IMR-90 (cell line): ENCODE measurements at regions not wholly inside any gene's neighbourhood (a gene's known extent, or its start where the extent isn't known, plus 50 kb on each side); places are given as distances from the start of the nearest gene placed in this dataset.

Experiments used
- ATAC-seq: fragments of 200-7000 bp; cut with Tn5 transposase; 2 replicates; pipeline ENCODE4 v1.9.1; 2020; ENCODE audit warnings: low read depth, mild to moderate bottlenecking, moderate library complexity
- BruUV-seq: library from RNA; stranded (reverse); fragments of 400-500 nt; replicated peaks from 2 replicates; lab custom pipeline; 2021; lab: Mats Ljungman, UMichigan
- CTCF ChIA-PET: fragments of 300-600 bp; formaldehyde crosslinking; extraction: SDS; loops from one replicate; lab custom pipeline; 2021; ENCODE audit warnings: antibody characterized with exemption; lab: Yijun Ruan, JAX
- POLR2A ChIA-PET: fragments of 300-600 bp; sonication (Branson Sonifier 250); formaldehyde crosslinking; loops from one replicate; lab custom pipeline; 2022; ENCODE audit warnings: antibody characterized with exemption; ENCODE audit not compliant: unreplicated experiment; lab: Charles Lee
- DNase-seq: peaks from one replicate; pipeline ENCODE4 v3.0.0; 2013
- H2AFZ ChIP-seq: replicated peaks from 2 replicates; pipeline ENCODE3; 2013; ENCODE audit warnings: low read length, mild to moderate bottlenecking; ENCODE audit not compliant: poor library complexity
- H2AK5ac ChIP-seq: 2 replicates; pipeline ENCODE4 v1.6.1; 2013; ENCODE audit warnings: low read depth, low read length, inconsistent platforms
- H2AK9ac ChIP-seq: replicated peaks from 2 replicates; pipeline ENCODE3; 2013; ENCODE audit warnings: mild to moderate bottlenecking, low read depth, low read length, moderate library complexity; ENCODE audit not compliant: poor library complexity
- H2BK120ac ChIP-seq: 2 replicates; pipeline ENCODE4 v1.6.1; 2013; ENCODE audit warnings: low read depth, low read length, inconsistent platforms
- H2BK15ac ChIP-seq: 3 replicates; pipeline ENCODE4 v1.6.1; 2013; ENCODE audit warnings: low read depth, low read length, inconsistent platforms
- H2BK20ac ChIP-seq: 2 replicates; pipeline ENCODE4 v1.6.1; 2013; ENCODE audit warnings: low read depth, mild to moderate bottlenecking, inconsistent platforms, low read length, moderate library complexity
- H2BK5ac ChIP-seq: 2 replicates; pipeline ENCODE4 v1.6.1; 2013; ENCODE audit warnings: mild to moderate bottlenecking, low read depth, low read length, inconsistent platforms; ENCODE audit not compliant: poor library complexity, severe bottlenecking
- H3K14ac ChIP-seq: replicated peaks from 2 replicates; pipeline ENCODE4 v1.6.1; 2013; ENCODE audit warnings: low read depth, low read length, inconsistent platforms
- H3K18ac ChIP-seq: 2 replicates; pipeline ENCODE4 v1.6.1; 2013; ENCODE audit warnings: low read depth, low read length, control low read depth
- H3K23ac ChIP-seq: 2 replicates; pipeline ENCODE4 v1.6.1; 2013; ENCODE audit warnings: low read depth, low read length, inconsistent platforms
- H3K27ac ChIP-seq: 2 replicates; pipeline ENCODE4 v1.5.1; 2013; ENCODE audit warnings: mild to moderate bottlenecking, control low read depth, low read length; ENCODE audit not compliant: insufficient read depth
- H3K27me3 ChIP-seq: 2 replicates; pipeline ENCODE4 v1.6.1; 2013; ENCODE audit warnings: low read length; ENCODE audit not compliant: control insufficient read depth, insufficient read depth
- H3K36me3 ChIP-seq: 2 replicates; pipeline ENCODE4 v1.6.1; 2013; ENCODE audit warnings: low read length, mixed read lengths; ENCODE audit not compliant: control insufficient read depth, insufficient read depth
- H3K4ac ChIP-seq: 2 replicates; pipeline ENCODE4 v1.6.1; 2013; ENCODE audit warnings: low read depth, low read length, inconsistent platforms
- H3K4me1 ChIP-seq: 2 replicates; pipeline ENCODE4 v1.6.1; 2013; ENCODE audit warnings: low read length, mixed read lengths; ENCODE audit not compliant: control insufficient read depth, insufficient read depth
- H3K4me2 ChIP-seq: 2 replicates; pipeline ENCODE4 v1.6.1; 2013; ENCODE audit warnings: low read depth, mild to moderate bottlenecking, control low read depth, low read length, moderate library complexity
- H3K4me3 ChIP-seq: 2 replicates; pipeline ENCODE4 v1.5.1; 2013; ENCODE audit warnings: low read depth, mild to moderate bottlenecking, control low read depth, low read length, moderate library complexity; ENCODE audit not compliant: insufficient read depth
- H3K56ac ChIP-seq: 2 replicates; pipeline ENCODE4 v1.6.1; 2013; ENCODE audit warnings: low read length, inconsistent platforms; ENCODE audit not compliant: insufficient read depth; ENCODE audit errors: extremely low read depth
- H3K79me1 ChIP-seq, 2 experiments: 2 replicates each; pipeline ENCODE4 v1.6.1; 2013; ENCODE audit warnings: low read length in 2 of 2, inconsistent platforms in 1 of 2, low read depth in 1 of 2
- H3K9ac ChIP-seq: 2 replicates; pipeline ENCODE4 v1.6.1; 2013; ENCODE audit warnings: low read depth, low read length, control low read depth
- H3K9me1 ChIP-seq: 2 replicates; pipeline ENCODE4 v1.6.1; 2013; ENCODE audit warnings: low read length, inconsistent platforms; ENCODE audit not compliant: insufficient read depth
- H3K9me3 ChIP-seq: 2 replicates; pipeline ENCODE4 v1.6.1; 2013; ENCODE audit warnings: low read length; ENCODE audit not compliant: control insufficient read depth, insufficient read depth
- H4K20me1 ChIP-seq: 2 replicates; pipeline ENCODE4 v1.6.1; 2013; ENCODE audit warnings: low read length, inconsistent platforms; ENCODE audit not compliant: insufficient read depth
- H4K5ac ChIP-seq: 2 replicates; pipeline ENCODE4 v1.6.1; 2013; ENCODE audit warnings: mild to moderate bottlenecking, low read depth, low read length, control low read depth
- H4K8ac ChIP-seq, 2 experiments: 2 replicates each; pipeline ENCODE4 v1.6.1; 2013; ENCODE audit warnings: low read depth in 2 of 2, low read length in 2 of 2, control low read depth in 1 of 2, inconsistent platforms in 1 of 2
- H4K91ac ChIP-seq: 2 replicates; pipeline ENCODE4 v1.6.1; 2013; ENCODE audit warnings: low read depth, low read length, inconsistent platforms; ENCODE audit not compliant: insufficient read depth
- CEBPB ChIP-seq: IDR thresholded peaks from 2 replicates; pipeline ENCODE4 v1.6.1; 2012; ENCODE audit warnings: low read depth, low read length, improper control_type of control experiment
- CHD1 ChIP-seq: IDR thresholded peaks from 2 replicates; pipeline ENCODE4 v1.6.1; 2012; ENCODE audit warnings: low read depth, low read length, improper control_type of control experiment
- FOS ChIP-seq: fragments of 150-350 bp; IDR thresholded peaks from 2 replicates; pipeline ENCODE4 v1.6.1; 2016; ENCODE audit warnings: low read depth, low read length
- MAFK ChIP-seq: IDR thresholded peaks from 2 replicates; pipeline ENCODE4 v1.6.1; 2012; ENCODE audit warnings: low read depth, low read length, improper control_type of control experiment
- MAZ ChIP-seq: IDR thresholded peaks from 2 replicates; pipeline ENCODE4 v1.6.1; 2012; ENCODE audit warnings: low read depth, mild to moderate bottlenecking, low read length, improper control_type of control experiment, moderate library complexity, borderline replicate concordance
- NFE2L2 ChIP-seq: fragments of 150-350 bp; IDR thresholded peaks from 2 replicates; pipeline ENCODE4 v1.6.1; 2016; ENCODE audit warnings: low read depth, mild to moderate bottlenecking, low read length
- POLR2A ChIP-seq: IDR thresholded peaks from 2 replicates; pipeline ENCODE4 v1.6.1; 2012; ENCODE audit warnings: mild to moderate bottlenecking, low read depth, low read length
- RAD21 ChIP-seq: IDR thresholded peaks from 2 replicates; pipeline ENCODE4 v1.6.1; 2012; ENCODE audit warnings: low read length, improper control_type of control experiment
- RCOR1 ChIP-seq: IDR thresholded peaks from 2 replicates; pipeline ENCODE4 v1.6.1; 2012; ENCODE audit warnings: mild to moderate bottlenecking, low read length, improper control_type of control experiment; ENCODE audit not compliant: insufficient replicate concordance
- RFX5 ChIP-seq: IDR thresholded peaks from 2 replicates; pipeline ENCODE4 v1.8.0; 2012; ENCODE audit warnings: low read depth, mild to moderate bottlenecking, low read length, moderate library complexity
- SMC3 ChIP-seq: fragments of 150-350 bp; IDR thresholded peaks from 2 replicates; pipeline ENCODE4 v1.6.1; 2016; ENCODE audit warnings: low read depth, mild to moderate bottlenecking, antibody characterized with exemption, low read length, moderate library complexity
- WGBS, 2 experiments: methylation state at CpG; one replicate each; pipeline versions ENCODE4 v1.1.5 to v1.1.7; 2013; ENCODE audit warnings: missing lambda C conversion rate in 2 of 2; ENCODE audit not compliant: insufficient read length in 1 of 2; ENCODE audit errors: extremely low coverage in 2 of 2; 5-methylcytosine and 5-hydroxymethylcytosine counted together
- dilution Hi-C: fragments of 300-500 bp; cut with HindIII; formaldehyde crosslinking; loops from one replicate; pipeline ENCODE4 v1.14.3; 2018; ENCODE audit warnings: low sequenced_read_pairs; ENCODE audit not compliant: unreplicated experiment
- in situ Hi-C: fragments of 300-500 bp; cut with MboI; formaldehyde crosslinking; loops from 3 replicates; pipeline ENCODE4 v1.14.3; 2019; ENCODE audit warnings: low sequenced_read_pairs, inconsistent platforms, mixed read lengths
- intact Hi-C: fragments of 100-400 bp; cut with micrococcal nuclease; formaldehyde crosslinking; loops from 2 replicates; pipeline ENCODE4 v1.10.0; 2022
- TF ChIP-seq, protein P1 (sequence below): conservative IDR thresholded peaks from 2 replicates; pipeline ENCODE4 v1.5.1; 2012; ENCODE audit warnings: mild to moderate bottlenecking, low read depth, low read length, improper control_type of control experiment
- TF ChIP-seq, protein P2 (sequence below): fragments of 150-350 bp; IDR thresholded peaks from 2 replicates; pipeline ENCODE4 v1.6.1; 2016; ENCODE audit warnings: low read depth, mild to moderate bottlenecking, low read length, moderate library complexity, borderline replicate concordance
- TF ChIP-seq, protein P3 (sequence below): fragments of 150-350 bp; IDR thresholded peaks from 2 replicates; pipeline ENCODE4 v1.6.1; 2017; ENCODE audit warnings: mild to moderate bottlenecking, antibody characterized with exemption, low read length, low read depth

DNA sequence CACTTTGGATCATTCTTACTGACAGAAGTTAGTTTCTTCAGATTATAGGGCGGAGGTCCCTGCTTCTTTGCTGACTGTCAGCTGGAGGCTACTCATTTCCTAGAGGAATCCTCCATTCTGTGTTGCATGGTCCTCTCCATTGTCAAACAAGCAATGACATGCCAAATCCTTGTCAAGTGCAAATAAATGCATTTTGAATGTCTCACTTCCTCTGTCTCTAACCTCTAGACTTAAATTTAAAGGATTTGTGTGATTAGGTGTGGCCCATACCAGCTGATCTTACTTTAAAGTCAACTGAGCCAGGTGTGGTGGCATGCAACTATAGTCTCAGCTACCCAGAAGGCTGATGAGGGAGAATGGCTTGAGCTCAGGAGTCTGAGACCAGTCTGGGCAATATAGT lies 458.4 kb upstream of the CCDC179 start:
- Histone ChIP-seq H2AK5ac (no peak overlapping the region), H3K9ac (no peak overlapping the region), H3K56ac (no peak overlapping the region), H3K79me1 (no peaks in the 10 kb centered on the region), H4K91ac (no peak overlapping the region), H3K23ac (no peak overlapping the region), H2BK5ac (no peak overlapping the region), H3K4ac (no peak overlapping the region), H4K8ac (no peak overlapping the region), H2AK9ac (no peak overlapping the region), H3K27me3 (no peaks in the 10 kb centered on the region), H3K4me2 (no peak overlapping the region), H2BK15ac (no peak overlapping the region), H3K4me3 (no peak overlapping the region), H2BK120ac (no peak overlapping the region), H4K20me1 (no peaks in the 10 kb centered on the region), H3K18ac (no peak overlapping the region), H2BK20ac (no peak overlapping the region), H3K27ac (no peak overlapping the region), H3K14ac (no peak overlapping the region), H3K36me3 (no peaks in the 10 kb centered on the region), H3K4me1 (no peaks in the 10 kb centered on the region), H4K5ac (no peak overlapping the region), H2AFZ (no peak overlapping the region), H3K9me1 (no peaks in the 10 kb centered on the region), H3K9me3 (peaks cover 2% of the 10 kb centered on the region)
- TF ChIP-seq MAZ (no peak), POLR2A (no peak), RAD21 (no peak), FOS (no peak), MAFK (no peak), SMC3 (no peak), RFX5 (no peak), CHD1 (no peak), NFE2L2 (no peak), RCOR1 (no peak), CEBPB (no peak)
- TF ChIP-seq, protein P1, sequence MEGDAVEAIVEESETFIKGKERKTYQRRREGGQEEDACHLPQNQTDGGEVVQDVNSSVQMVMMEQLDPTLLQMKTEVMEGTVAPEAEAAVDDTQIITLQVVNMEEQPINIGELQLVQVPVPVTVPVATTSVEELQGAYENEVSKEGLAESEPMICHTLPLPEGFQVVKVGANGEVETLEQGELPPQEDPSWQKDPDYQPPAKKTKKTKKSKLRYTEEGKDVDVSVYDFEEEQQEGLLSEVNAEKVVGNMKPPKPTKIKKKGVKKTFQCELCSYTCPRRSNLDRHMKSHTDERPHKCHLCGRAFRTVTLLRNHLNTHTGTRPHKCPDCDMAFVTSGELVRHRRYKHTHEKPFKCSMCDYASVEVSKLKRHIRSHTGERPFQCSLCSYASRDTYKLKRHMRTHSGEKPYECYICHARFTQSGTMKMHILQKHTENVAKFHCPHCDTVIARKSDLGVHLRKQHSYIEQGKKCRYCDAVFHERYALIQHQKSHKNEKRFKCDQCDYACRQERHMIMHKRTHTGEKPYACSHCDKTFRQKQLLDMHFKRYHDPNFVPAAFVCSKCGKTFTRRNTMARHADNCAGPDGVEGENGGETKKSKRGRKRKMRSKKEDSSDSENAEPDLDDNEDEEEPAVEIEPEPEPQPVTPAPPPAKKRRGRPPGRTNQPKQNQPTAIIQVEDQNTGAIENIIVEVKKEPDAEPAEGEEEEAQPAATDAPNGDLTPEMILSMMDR: no peak
- TF ChIP-seq, protein P2, sequence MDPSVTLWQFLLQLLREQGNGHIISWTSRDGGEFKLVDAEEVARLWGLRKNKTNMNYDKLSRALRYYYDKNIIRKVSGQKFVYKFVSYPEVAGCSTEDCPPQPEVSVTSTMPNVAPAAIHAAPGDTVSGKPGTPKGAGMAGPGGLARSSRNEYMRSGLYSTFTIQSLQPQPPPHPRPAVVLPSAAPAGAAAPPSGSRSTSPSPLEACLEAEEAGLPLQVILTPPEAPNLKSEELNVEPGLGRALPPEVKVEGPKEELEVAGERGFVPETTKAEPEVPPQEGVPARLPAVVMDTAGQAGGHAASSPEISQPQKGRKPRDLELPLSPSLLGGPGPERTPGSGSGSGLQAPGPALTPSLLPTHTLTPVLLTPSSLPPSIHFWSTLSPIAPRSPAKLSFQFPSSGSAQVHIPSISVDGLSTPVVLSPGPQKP: no peak
- TF ChIP-seq, protein P3, sequence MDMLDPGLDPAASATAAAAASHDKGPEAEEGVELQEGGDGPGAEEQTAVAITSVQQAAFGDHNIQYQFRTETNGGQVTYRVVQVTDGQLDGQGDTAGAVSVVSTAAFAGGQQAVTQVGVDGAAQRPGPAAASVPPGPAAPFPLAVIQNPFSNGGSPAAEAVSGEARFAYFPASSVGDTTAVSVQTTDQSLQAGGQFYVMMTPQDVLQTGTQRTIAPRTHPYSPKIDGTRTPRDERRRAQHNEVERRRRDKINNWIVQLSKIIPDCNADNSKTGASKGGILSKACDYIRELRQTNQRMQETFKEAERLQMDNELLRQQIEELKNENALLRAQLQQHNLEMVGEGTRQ: no peak
- no peak for ATAC-seq
- dilution Hi-C loops (no loop called here), in situ Hi-C loops (no loop called here), intact Hi-C loops (no loop called here)
- no peak for DNase-seq
- BruUV-seq: no TSS peak
- POLR2A ChIA-PET: no interaction called here
- CTCF ChIA-PET: no interaction called here
- no CpG with 5 or more reads among the region's 1 CpG for WGBS, 2 experiments
